Activated T-cell treated with anti-CD3 and anti-CD28 coated beads for 4 hours (primary cell): ENCODE measurements at regions not wholly inside any gene's neighbourhood (a gene's known extent, or its start where the extent isn't known, plus 50 kb on each side); places are given as distances from the start of the nearest gene placed in this dataset.
A peak's percentile ranks its signal among the peaks of the same experiment; 100 is the strongest.

Source experiments
- DNase-seq: peaks from one replicate; pipeline ENCODE4 v3.0.0-alpha.2; 2020

GRCh38 chr6:14187406-14187805 is 69.8 kb downstream of the CD83 start:
- no peak for DNase-seq

GRCh38 chr6:14189074-14189473 is 71.5 kb downstream of the CD83 start:
- no peak for DNase-seq

GRCh38 chr6:14190191-14190928 is 72.8 kb downstream of the CD83 start:
- DNase-seq, result no peak

GRCh38 chr6:14190929-14191224 is 73.3 kb downstream of the CD83 start:
- DNase-seq, result no peak

- no peak for DNase-seq
These were observed 74.2 kb downstream of the CD83 start for GRCh38 chr6:14191761-14192160.

- DNase-seq, result no peak
These were observed 74.7 kb downstream of the CD83 start for GRCh38 chr6:14192216-14192788.

GRCh38 chr6:14193524-14193923 is 76.0 kb downstream of the CD83 start:
- DNase-seq, result no peak

GRCh38 chr6:14194483-14194882 is 76.9 kb downstream of the CD83 start:
- DNase-seq, result no peak

- no peak for DNase-seq
These were observed 77.4 kb downstream of the CD83 start for GRCh38 chr6:14194976-14195375.

GRCh38 chr6:14196026-14196425 is 78.5 kb downstream of the CD83 start:
- DNase-seq, result no peak

GRCh38 chr6:14197118-14197517 is 79.5 kb downstream of the CD83 start:
- DNase-seq, result no peak

- no peak for DNase-seq
These were observed 82.5 kb downstream of the CD83 start for GRCh38 chr6:14200047-14200446.

- no peak for DNase-seq
These were observed 85.4 kb downstream of the CD83 start for GRCh38 chr6:14202947-14203346.

GRCh38 chr6:14206391-14206790 is 88.8 kb downstream of the CD83 start:
- no peak for DNase-seq

GRCh38 chr6:14207448-14207847 is 89.9 kb downstream of the CD83 start:
- DNase-seq, result no peak

GRCh38 chr6:14209000-14209399 is 91.4 kb downstream of the CD83 start:
- no peak for DNase-seq

GRCh38 chr6:14210077-14210476 is 92.5 kb downstream of the CD83 start:
- no peak for DNase-seq

- DNase-seq, result peak; percentile 84
These were observed 93.3 kb downstream of the CD83 start for GRCh38 chr6:14210663-14211561.

- peak; percentile 14 for DNase-seq
These were observed 94.0 kb downstream of the CD83 start for GRCh38 chr6:14211562-14211942.

GRCh38 chr6:14212020-14212419 is 94.4 kb downstream of the CD83 start:
- DNase-seq, result no peak

GRCh38 chr6:14212632-14213031 is 95.1 kb downstream of the CD83 start:
- DNase-seq, result no peak

- DNase-seq, result no peak
These were observed 99.5 kb downstream of the CD83 start for GRCh38 chr6:14216946-14217684.
